GM12873 (cell line): ENCODE measurements at regions not wholly inside any gene's neighbourhood (a gene's known extent, or its start where the extent isn't known, plus 50 kb on each side); places are given as distances from the start of the nearest gene placed in this dataset.
A peak's percentile ranks its signal among the peaks of the same experiment; 100 is the strongest.

Experiments
- CTCF ChIP-seq: IDR thresholded peaks from 2 replicates; pipeline ENCODE4 v1.5.1; 2012; ENCODE audit warnings: low read depth, mild to moderate bottlenecking, moderate library complexity, low read length, control low read depth; ENCODE audit not compliant: insufficient read depth; ENCODE audit errors: missing control alignments

- no peak for TF ChIP-seq CTCF
These were observed 80.9 kb upstream of the GALNT5 start for GRCh38 chr2:157176602-157177001.

- peak; percentile 29 for TF ChIP-seq CTCF
These were observed 78.6 kb upstream of the GALNT5 start for GRCh38 chr2:157178874-157179273.

- no peak for TF ChIP-seq CTCF
These were observed 78.0 kb upstream of the GALNT5 start for GRCh38 chr2:157179324-157180105.

- no peak for TF ChIP-seq CTCF
These were observed 77.1 kb upstream of the GALNT5 start for GRCh38 chr2:157180359-157180758.

GRCh38 chr2:157181234-157181633 lies 76.3 kb upstream of the GALNT5 start:
- TF ChIP-seq CTCF = no peak

- TF ChIP-seq CTCF = no peak
These were observed 75.2 kb upstream of the GALNT5 start for GRCh38 chr2:157182204-157182709.

- TF ChIP-seq CTCF = no peak
These were observed 74.6 kb upstream of the GALNT5 start for GRCh38 chr2:157182834-157183396.
